SK-N-SH treated with all-trans-retinoic acid at 6 μM for 48 hours (cell line): ENCODE measurements at regions not wholly inside any gene's neighbourhood (a gene's known extent, or its start where the extent isn't known, plus 50 kb on each side); places are given as distances from the start of the nearest gene placed in this dataset.

Experiments used
- ARNTL ChIP-seq: fragments of 450-650 bp; formaldehyde crosslinking; IDR thresholded peaks from 2 replicates; pipeline ENCODE4 v1.5.0; 2020; ENCODE audit warnings: low read depth, mild to moderate bottlenecking, moderate library complexity, borderline replicate concordance
- PATZ1 ChIP-seq: fragments of 250-450 bp; sonication (Bioruptor Pico); IDR thresholded peaks from 2 replicates; pipeline ENCODE4 v1.8.0; 2020; ENCODE audit warnings: mild to moderate bottlenecking, moderate library complexity, borderline replicate concordance
- RARB ChIP-seq: fragments of 250-450 bp; sonication (Bioruptor Pico); IDR thresholded peaks from 2 replicates; pipeline ENCODE4 v1.8.0; 2021; ENCODE audit warnings: mild to moderate bottlenecking, moderate library complexity
- TCF4 ChIP-seq: fragments of 250-450 bp; sonication (Bioruptor Pico); IDR thresholded peaks from 2 replicates; pipeline ENCODE4 v1.8.0; 2021; ENCODE audit warnings: mild to moderate bottlenecking, moderate library complexity, borderline replicate concordance
- ZC3H10 ChIP-seq: fragments of 250-450 bp; sonication (Bioruptor Pico); IDR thresholded peaks from 2 replicates; pipeline ENCODE4 v1.5.1; 2021; ENCODE audit warnings: mild to moderate bottlenecking, moderate library complexity
- ZFP3 ChIP-seq: fragments of 250-450 bp; sonication (Bioruptor Pico); IDR thresholded peaks from 2 replicates; pipeline ENCODE4 v1.5.0; 2020; ENCODE audit warnings: mild to moderate bottlenecking, moderate library complexity
- ZNF565 ChIP-seq: fragments of 450-650 bp; formaldehyde crosslinking; conservative IDR thresholded peaks from 2 replicates; pipeline ENCODE4 v1.5.0; 2020; ENCODE audit warnings: low read depth, mild to moderate bottlenecking, moderate library complexity
- ZNF8 ChIP-seq: fragments of 450-650 bp; formaldehyde crosslinking; IDR thresholded peaks from 2 replicates; pipeline ENCODE4 v1.5.0; 2020; ENCODE audit warnings: mild to moderate bottlenecking, moderate library complexity

GRCh38 chr11:25860677-25861450, 471.1 kb upstream of the ANO3 start:
- TF ChIP-seq RARB (CRISPR knock-in tag): no peak
- no peak for TF ChIP-seq ZC3H10
- TF ChIP-seq PATZ1 (CRISPR knock-in tag): no peak
- TF ChIP-seq TCF4 (CRISPR knock-in tag): no peak
- TF ChIP-seq ZFP3 (CRISPR knock-in tag): no peak
- no peak for TF ChIP-seq ZNF565
- TF ChIP-seq ZNF8 (CRISPR knock-in tag): no peak
- TF ChIP-seq ARNTL (CRISPR knock-in tag): no peak
